Sigmoid colon (tissue), 4 donors: ENCODE measurements at regions not wholly inside any gene's neighbourhood (a gene's known extent, or its start where the extent isn't known, plus 50 kb on each side); places are given as distances from the start of the nearest gene placed in this dataset.

ENCODE experiments used
- POLR2AphosphoS5 ChIP-seq, 4 donors: sonication (generic); formaldehyde crosslinking; IDR thresholded peaks; one replicate each; pipeline ENCODE4 v1.6.1; 2017; ENCODE audit warnings: antibody characterized with exemption in 4 of 4
- TF ChIP-seq, protein P1 (sequence below), 4 experiments: fragments of 450-650 bp in 3 of 4; fragments of 200-600 bp in 1 of 4; IDR thresholded peaks; one replicate each; pipeline ENCODE4 v1.5.1; 2016 to 2019; ENCODE audit warnings: antibody characterized with exemption in 4 of 4, mild to moderate bottlenecking in 3 of 4, moderate library complexity in 2 of 4

GRCh38 chr18:29063346-29063745, 886.4 kb upstream of the CDH2 start:
- no peak for TF ChIP-seq POLR2AphosphoS5 (IDR thresholded peaks at IDR 0.05)
- TF ChIP-seq, protein P1, sequence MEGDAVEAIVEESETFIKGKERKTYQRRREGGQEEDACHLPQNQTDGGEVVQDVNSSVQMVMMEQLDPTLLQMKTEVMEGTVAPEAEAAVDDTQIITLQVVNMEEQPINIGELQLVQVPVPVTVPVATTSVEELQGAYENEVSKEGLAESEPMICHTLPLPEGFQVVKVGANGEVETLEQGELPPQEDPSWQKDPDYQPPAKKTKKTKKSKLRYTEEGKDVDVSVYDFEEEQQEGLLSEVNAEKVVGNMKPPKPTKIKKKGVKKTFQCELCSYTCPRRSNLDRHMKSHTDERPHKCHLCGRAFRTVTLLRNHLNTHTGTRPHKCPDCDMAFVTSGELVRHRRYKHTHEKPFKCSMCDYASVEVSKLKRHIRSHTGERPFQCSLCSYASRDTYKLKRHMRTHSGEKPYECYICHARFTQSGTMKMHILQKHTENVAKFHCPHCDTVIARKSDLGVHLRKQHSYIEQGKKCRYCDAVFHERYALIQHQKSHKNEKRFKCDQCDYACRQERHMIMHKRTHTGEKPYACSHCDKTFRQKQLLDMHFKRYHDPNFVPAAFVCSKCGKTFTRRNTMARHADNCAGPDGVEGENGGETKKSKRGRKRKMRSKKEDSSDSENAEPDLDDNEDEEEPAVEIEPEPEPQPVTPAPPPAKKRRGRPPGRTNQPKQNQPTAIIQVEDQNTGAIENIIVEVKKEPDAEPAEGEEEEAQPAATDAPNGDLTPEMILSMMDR (IDR thresholded peaks at IDR 0.05) = no peak
